ENCODE measurements at regions not wholly inside any gene's neighbourhood (a gene's known extent, or its start where the extent isn't known, plus 50 kb on each side); places are given as distances from the start of the nearest gene placed in this dataset.
A peak's percentile ranks its signal among the peaks of the same experiment; 100 is the strongest.
"Not testable (repeated sequence)": the region's sequence is repeated elsewhere in the genome, so short reads cannot be mapped to it uniquely, and the experiment has no call there.

DNA sequence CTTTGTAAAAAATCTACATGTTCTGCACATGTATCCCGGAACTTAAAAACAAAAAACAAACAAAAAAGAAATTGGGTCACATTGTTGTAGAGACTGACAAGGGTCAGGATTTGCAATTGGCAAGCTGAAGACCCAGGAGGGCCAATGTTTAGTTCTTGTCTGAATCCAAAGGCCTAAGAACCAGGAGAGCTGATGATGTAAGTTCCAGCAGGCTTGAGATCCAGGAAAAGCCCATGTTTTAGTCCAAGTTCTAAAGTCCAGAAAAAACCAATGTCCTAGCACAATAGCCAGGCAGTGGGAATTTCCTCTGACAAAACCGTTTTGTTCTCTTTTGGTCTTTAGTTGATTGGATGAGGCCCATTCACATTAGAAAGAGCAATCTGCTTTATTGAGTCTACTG, 244.9 kb downstream of the DMAC1 start:
- no peaks in the 10 kb centered on the region for H3K27me3 ChIP-seq
- H3K9me3 ChIP-seq: no peaks in the 10 kb centered on the region
- H3K4me1 ChIP-seq (ENCODE audit: insufficient read depth): no peaks in the 10 kb centered on the region
- no peak for DNase-seq
- no peak overlapping the region for H3K27ac ChIP-seq
- H3K4me3 ChIP-seq: no peak overlapping the region
- H3K36me3 ChIP-seq: no peaks in the 10 kb centered on the region
- TF ChIP-seq, protein P1, sequence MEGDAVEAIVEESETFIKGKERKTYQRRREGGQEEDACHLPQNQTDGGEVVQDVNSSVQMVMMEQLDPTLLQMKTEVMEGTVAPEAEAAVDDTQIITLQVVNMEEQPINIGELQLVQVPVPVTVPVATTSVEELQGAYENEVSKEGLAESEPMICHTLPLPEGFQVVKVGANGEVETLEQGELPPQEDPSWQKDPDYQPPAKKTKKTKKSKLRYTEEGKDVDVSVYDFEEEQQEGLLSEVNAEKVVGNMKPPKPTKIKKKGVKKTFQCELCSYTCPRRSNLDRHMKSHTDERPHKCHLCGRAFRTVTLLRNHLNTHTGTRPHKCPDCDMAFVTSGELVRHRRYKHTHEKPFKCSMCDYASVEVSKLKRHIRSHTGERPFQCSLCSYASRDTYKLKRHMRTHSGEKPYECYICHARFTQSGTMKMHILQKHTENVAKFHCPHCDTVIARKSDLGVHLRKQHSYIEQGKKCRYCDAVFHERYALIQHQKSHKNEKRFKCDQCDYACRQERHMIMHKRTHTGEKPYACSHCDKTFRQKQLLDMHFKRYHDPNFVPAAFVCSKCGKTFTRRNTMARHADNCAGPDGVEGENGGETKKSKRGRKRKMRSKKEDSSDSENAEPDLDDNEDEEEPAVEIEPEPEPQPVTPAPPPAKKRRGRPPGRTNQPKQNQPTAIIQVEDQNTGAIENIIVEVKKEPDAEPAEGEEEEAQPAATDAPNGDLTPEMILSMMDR (IDR thresholded peaks at IDR 0.05): no peak
- TF ChIP-seq EP300 (IDR thresholded peaks at IDR 0.05) (no peak), POLR2A (IDR thresholded peaks at IDR 0.05) (no peak)
- intact Hi-C loops (cut with DNase I): no loop called here
- 83 to 94% (median 90%) methylated on average over 2 of the region's 2 CpGs for WGBS, 3 donors

DNA sequence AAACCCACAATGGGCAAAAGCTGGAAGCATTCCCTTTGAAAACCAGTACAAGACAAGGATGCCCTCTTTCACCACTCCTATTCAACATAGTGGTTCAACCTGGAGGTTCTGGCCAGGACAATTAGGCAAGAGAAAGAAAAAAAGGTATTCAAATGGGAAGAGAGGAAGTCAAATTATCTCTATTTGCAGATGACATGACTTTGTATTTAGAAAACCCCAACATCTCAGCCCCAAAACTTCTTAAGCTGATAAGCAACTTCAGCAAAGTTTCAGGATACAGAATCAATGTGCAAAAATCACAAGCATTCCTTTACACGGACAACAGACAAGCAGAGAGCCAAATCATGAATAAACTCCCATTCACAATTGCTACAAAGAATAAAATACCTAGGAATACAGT, 246.9 kb downstream of the DMAC1 start:
- H3K36me3 ChIP-seq; H3K9me3 ChIP-seq; H3K27ac ChIP-seq; intact Hi-C loops (cut with DNase I); H3K27me3 ChIP-seq; H3K4me3 ChIP-seq; H3K4me1 ChIP-seq (ENCODE audit: insufficient read depth); DNase-seq: not testable (repeated sequence)
- WGBS, 3 donors: 56 to 71% (median 61%) methylated on average over 1 of the region's 1 CpG

DNA sequence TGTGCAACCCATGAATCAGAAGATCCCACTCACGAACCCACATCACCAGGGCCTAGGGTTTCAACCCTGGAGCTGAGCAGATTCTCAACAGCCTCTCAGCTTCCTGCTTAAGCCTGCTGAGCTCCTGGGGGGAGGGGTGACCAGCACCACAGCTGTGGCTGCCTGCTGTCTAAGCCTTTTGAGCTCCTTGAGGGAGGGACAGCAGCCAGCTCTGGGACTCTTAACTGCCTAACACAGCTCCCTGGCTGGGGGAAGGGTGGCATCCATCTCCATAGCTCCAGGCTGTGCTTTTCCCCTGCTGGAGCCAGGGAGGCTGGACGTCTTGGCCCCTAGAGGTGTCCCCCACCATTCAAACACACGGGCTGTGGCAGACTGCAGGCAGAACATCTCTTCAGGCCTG, 250.3 kb downstream of the DMAC1 start:
- 53 to 60% (median 54%) methylated on average over 3 of the region's 3 CpGs for WGBS, 3 donors
- intact Hi-C loops (cut with DNase I): no loop called here
- Histone ChIP-seq H3K4me3 (no peak overlapping the region), H3K27ac (no peak overlapping the region), H3K4me1 (ENCODE audit: insufficient read depth) (no peaks in the 10 kb centered on the region), H3K36me3 (no peaks in the 10 kb centered on the region), H3K27me3 (no peaks in the 10 kb centered on the region), H3K9me3 (no peaks in the 10 kb centered on the region)
- TF ChIP-seq POLR2A (IDR thresholded peaks at IDR 0.05): no peak
- no peak for TF ChIP-seq EP300 (IDR thresholded peaks at IDR 0.05)
- DNase-seq: peak in 1 of 5 donors; percentile 12

DNA sequence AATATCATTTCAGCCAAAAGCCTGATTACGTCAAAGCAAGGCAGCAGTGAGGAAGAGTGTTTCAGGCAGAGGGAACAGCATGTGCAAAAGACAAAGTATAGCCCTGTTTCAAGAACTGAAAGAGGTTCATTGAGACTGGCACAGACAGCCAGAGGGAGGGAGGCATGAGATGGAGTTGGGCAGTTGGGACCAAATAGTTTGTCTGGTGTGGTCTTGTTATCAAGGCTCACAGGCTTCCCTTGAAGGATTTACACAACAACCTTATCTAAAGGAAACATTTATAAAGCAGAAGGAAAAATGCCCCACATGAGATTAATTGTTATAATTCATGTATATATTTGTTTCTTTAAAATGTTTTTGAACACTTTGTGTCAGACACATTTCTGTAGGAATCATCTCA, 253.3 kb downstream of the DMAC1 start:
- H3K36me3 ChIP-seq: no peaks in the 10 kb centered on the region
- no peak for DNase-seq
- H3K4me1 ChIP-seq (ENCODE audit: insufficient read depth): no peaks in the 10 kb centered on the region
- H3K27ac ChIP-seq: no peak overlapping the region
- no peaks in the 10 kb centered on the region for H3K27me3 ChIP-seq
- TF ChIP-seq, protein P1 (IDR thresholded peaks at IDR 0.05): no peak
- no peak for TF ChIP-seq EP300 (IDR thresholded peaks at IDR 0.05)
- no peak for TF ChIP-seq POLR2A (IDR thresholded peaks at IDR 0.05)
- intact Hi-C loops (cut with DNase I): no loop called here
- H3K4me3 ChIP-seq: no peak overlapping the region
- WGBS, 3 donors: 0 to 92% (median 84%) methylated on average over 1 of the region's 1 CpG
- H3K9me3 ChIP-seq: no peaks in the 10 kb centered on the region

DNA sequence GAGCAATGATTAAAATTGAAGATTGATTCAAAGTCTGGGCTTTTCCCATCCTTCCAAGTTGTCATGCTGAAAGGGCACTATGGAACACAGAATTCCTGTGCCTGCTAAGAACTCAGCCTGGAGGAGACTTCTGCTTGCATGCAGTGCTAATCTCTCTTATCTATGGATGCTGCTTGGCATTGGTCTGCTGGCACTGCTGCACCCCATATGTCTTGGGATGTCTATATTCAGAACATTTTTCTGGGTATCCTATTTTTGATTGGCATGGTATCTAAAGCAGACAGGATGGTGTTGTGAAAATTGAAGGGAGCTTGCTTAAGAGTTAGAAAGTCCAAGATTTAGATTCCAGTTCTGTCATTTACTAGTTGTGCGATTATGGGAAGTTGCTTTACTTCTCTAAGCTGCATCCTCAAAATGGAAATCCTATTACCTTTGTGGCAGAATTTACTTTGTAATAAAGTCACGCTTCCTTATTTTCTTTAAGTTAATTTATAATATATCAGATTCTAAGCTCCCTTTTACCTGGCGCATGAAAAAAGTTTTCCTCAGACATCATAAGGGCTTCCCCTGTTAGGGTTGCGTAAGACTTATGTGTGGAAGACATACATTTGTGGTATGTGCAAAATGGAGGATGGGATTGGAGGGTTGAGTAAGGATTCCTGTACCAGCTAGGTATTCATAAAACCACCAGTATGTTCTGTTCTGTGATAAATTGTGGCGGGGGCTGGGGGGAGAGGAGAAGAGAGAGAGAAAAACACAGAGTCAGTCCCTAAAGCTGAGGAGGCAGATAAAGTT, 254.0 kb downstream of the DMAC1 start:
- Histone ChIP-seq H3K27ac (no peak overlapping the region), H3K36me3 (no peaks in the 10 kb centered on the region), H3K27me3 (no peaks in the 10 kb centered on the region), H3K9me3 (no peaks in the 10 kb centered on the region), H3K4me3 (no peak overlapping the region), H3K4me1 (ENCODE audit: insufficient read depth) (no peaks in the 10 kb centered on the region)
- intact Hi-C loops (cut with DNase I): no loop called here
- 98% methylated on average over 5 of the region's 5 CpGs for WGBS, 3 donors
- TF ChIP-seq EP300 (IDR thresholded peaks at IDR 0.05): no peak
- TF ChIP-seq, protein P1 (IDR thresholded peaks at IDR 0.05): no peak
- no peak for DNase-seq
